ENCODE measurements at regions not wholly inside any gene's neighbourhood (a gene's known extent, or its start where the extent isn't known, plus 50 kb on each side); places are given as distances from the start of the nearest gene placed in this dataset.

- DNase-seq (ENCODE audit: low spot score) = no peak
Observed at GRCh38 chr4:14631806-14632440, 370.4 kb upstream of the CPEB2 start.

GRCh38 chr4:14636563-14636962 is 365.7 kb upstream of the CPEB2 start:
- DNase-seq (ENCODE audit: low spot score) = no peak

GRCh38 chr4:14640476-14640875 is 361.8 kb upstream of the CPEB2 start:
- DNase-seq (ENCODE audit: low spot score) = no peak

GRCh38 chr4:14641871-14642270 is 360.4 kb upstream of the CPEB2 start:
- no peak for DNase-seq (ENCODE audit: low spot score)

GRCh38 chr4:14644580-14645282 is 357.6 kb upstream of the CPEB2 start:
- DNase-seq (ENCODE audit: low spot score) = no peak

- DNase-seq (ENCODE audit: low spot score) = no peak
Observed at GRCh38 chr4:14646831-14647230, 355.4 kb upstream of the CPEB2 start.

GRCh38 chr4:14650127-14650526 is 352.2 kb upstream of the CPEB2 start:
- no peak for DNase-seq (ENCODE audit: low spot score)

GRCh38 chr4:14652522-14652921 is 349.8 kb upstream of the CPEB2 start:
- no peak for DNase-seq (ENCODE audit: low spot score)

GRCh38 chr4:14653338-14653737 is 348.9 kb upstream of the CPEB2 start:
- DNase-seq (ENCODE audit: low spot score) = no peak

- DNase-seq (ENCODE audit: low spot score) = no peak
Observed at GRCh38 chr4:14659286-14659685, 343.0 kb upstream of the CPEB2 start.

GRCh38 chr4:14667624-14668151 is 334.6 kb upstream of the CPEB2 start:
- DNase-seq (ENCODE audit: low spot score) = no peak

GRCh38 chr4:14668296-14668695 is 334.0 kb upstream of the CPEB2 start:
- no peak for DNase-seq (ENCODE audit: low spot score)

GRCh38 chr4:14669371-14669770 is 332.9 kb upstream of the CPEB2 start:
- no peak for DNase-seq (ENCODE audit: low spot score)

- DNase-seq (ENCODE audit: low spot score) = peak; percentile 35
Observed at GRCh38 chr4:14671146-14671545, 331.1 kb upstream of the CPEB2 start.

- DNase-seq (ENCODE audit: low spot score) = no peak
Observed at GRCh38 chr4:14675279-14675985, 326.8 kb upstream of the CPEB2 start.

GRCh38 chr4:14679906-14680305 is 322.4 kb upstream of the CPEB2 start:
- DNase-seq (ENCODE audit: low spot score) = no peak

- no peak for DNase-seq (ENCODE audit: low spot score)
Observed at GRCh38 chr4:14681330-14681729, 321.0 kb upstream of the CPEB2 start.

GRCh38 chr4:14693728-14694127 is 308.6 kb upstream of the CPEB2 start:
- no peak for DNase-seq (ENCODE audit: low spot score)

- no peak for DNase-seq (ENCODE audit: low spot score)
Observed at GRCh38 chr4:14695095-14695845, 307.0 kb upstream of the CPEB2 start.

GRCh38 chr4:14700083-14700482 is 302.2 kb upstream of the CPEB2 start:
- DNase-seq (ENCODE audit: low spot score) = no peak

GRCh38 chr4:14700544-14700943 is 301.7 kb upstream of the CPEB2 start:
- no peak for DNase-seq (ENCODE audit: low spot score)

- no peak for DNase-seq (ENCODE audit: low spot score)
Observed at GRCh38 chr4:14701389-14701788, 300.9 kb upstream of the CPEB2 start.

All from globus pallidus (tissue), 1 donor.